Stimulated activated naive B cell treated with anti-CD40 and anti-IgM and Interleukin-4, amounts not matched to agents 10 μg/mL and 1 μg/mL and 100 μg/mL, for 72 hours (primary cell): ENCODE measurements at regions not wholly inside any gene's neighbourhood (a gene's known extent, or its start where the extent isn't known, plus 50 kb on each side); places are given as distances from the start of the nearest gene placed in this dataset.

Experiments
- ATAC-seq, 2 donors: fragments of 150-1000 bp; cut with Tn5 transposase; replicated peaks; 2 replicates each; pipeline ENCODE4 v1.10.0; 2021; ENCODE audit warnings: moderate library complexity in 1 of 2
- DNase-seq: peaks from one replicate; pipeline ENCODE4 v3.0.0; 2021
- H3K27ac Mint-ChIP-seq: one replicate; pipeline ENCODE4 v1.8.0; 2022; ENCODE audit warnings: mild to moderate bottlenecking, mixed read lengths
- H3K27me3 Mint-ChIP-seq, 2 donors: one replicate each; pipeline ENCODE4 v1.8.0; 2022; ENCODE audit warnings: mixed read lengths in 2 of 2
- H3K36me3 Mint-ChIP-seq, 2 donors: one replicate each; pipeline ENCODE4 v1.8.0; 2022; ENCODE audit warnings: mixed read lengths in 2 of 2, mild to moderate bottlenecking in 1 of 2
- H3K4me1 Mint-ChIP-seq, 2 donors: one replicate each; pipeline ENCODE4 v1.8.0; 2022; ENCODE audit warnings: mixed read lengths in 2 of 2, mild to moderate bottlenecking in 1 of 2
- H3K4me3 Mint-ChIP-seq, 2 donors: one replicate each; pipeline ENCODE4 v1.8.0; 2022; ENCODE audit warnings: mild to moderate bottlenecking in 2 of 2, mixed read lengths in 2 of 2, moderate library complexity in 1 of 2
- H3K9me3 Mint-ChIP-seq, 2 donors: one replicate each; pipeline ENCODE4 v1.8.0; 2022; ENCODE audit warnings: mixed read lengths in 2 of 2, mild to moderate bottlenecking in 1 of 2

DNA sequence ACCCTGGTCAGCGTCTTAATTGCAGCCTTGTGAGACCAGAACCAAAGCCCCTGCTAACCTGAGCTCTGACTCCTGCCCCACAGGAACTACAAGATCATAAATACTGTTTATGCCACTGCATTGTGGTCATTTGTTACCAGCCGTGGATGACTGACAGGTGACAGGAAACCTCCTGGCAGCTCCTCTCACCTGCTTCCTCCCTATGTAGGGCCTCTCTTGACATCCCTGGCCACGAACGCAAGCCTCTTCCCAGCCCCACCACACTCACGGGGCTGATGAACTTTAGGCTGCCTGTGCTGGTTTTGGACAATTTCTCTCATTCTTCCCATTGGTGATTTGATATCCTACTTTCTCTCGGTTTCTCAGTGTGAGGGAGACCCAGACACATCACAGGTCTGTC lies 357.2 kb upstream of the MYT1L start:
- Mint-ChIP-seq H3K36me3 (no peaks in the 10 kb centered on the region), H3K27ac (no peak overlapping the region), H3K4me3 (no peak overlapping the region), H3K27me3 (peaks cover 11 to 22% of the 10 kb centered on the region in 2 donors), H3K9me3 (no peaks in the 10 kb centered on the region), H3K4me1 (peaks cover 0 to 4% of the 10 kb centered on the region in 2 donors)
- ATAC-seq (no peak), DNase-seq (no peak)

- ATAC-seq (no peak), DNase-seq (no peak)
- H3K27ac Mint-ChIP-seq, result no peak overlapping the region
- no peaks in the 10 kb centered on the region for H3K9me3 Mint-ChIP-seq
- H3K27me3 Mint-ChIP-seq, result peaks cover 15 to 26% of the 10 kb centered on the region in 2 donors
- peaks cover 0 to 4% of the 10 kb centered on the region in 2 donors for H3K4me1 Mint-ChIP-seq
- H3K36me3 Mint-ChIP-seq, result no peaks in the 10 kb centered on the region
- no peak overlapping the region for H3K4me3 Mint-ChIP-seq
Observed at GRCh38 chr2:2687745-2688144, 356.7 kb upstream of the MYT1L start.

GRCh38 chr2:2686222-2686621 lies 355.1 kb upstream of the MYT1L start:
- H3K4me1 Mint-ChIP-seq, result peaks cover 9 to 10% of the 10 kb centered on the region in 2 donors
- no peak for ATAC-seq

DNA sequence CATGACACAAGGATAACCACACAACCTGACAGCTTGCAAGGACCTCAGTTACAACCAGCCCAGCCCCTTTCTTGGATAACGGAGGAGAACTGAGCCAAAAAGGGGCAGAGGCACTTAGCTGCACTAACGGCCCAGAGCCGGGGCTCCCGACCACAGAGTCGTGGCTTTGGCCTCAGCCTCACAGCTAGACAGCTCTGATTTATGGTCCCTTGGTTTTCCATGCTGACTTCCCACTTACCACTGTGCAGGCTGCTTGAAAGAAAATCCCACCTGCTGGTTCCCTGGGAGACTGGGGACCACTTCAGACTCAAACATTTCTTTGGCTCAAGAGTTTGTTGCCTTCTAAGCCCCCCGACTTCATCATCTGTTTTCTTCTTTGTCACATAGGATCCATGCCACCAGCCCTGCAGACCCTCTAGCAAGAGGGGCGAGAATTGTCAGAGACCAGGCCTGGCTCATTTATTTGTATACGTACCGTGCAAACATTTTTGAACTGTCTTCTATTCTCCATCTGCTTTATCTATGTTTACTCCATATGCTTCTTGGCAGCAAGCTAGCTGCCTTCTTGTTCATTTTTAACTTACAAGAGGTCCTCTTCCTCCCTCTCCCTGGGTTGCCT lies 352.6 kb upstream of the MYT1L start:
- peaks cover 9 to 10% of the 10 kb centered on the region in 2 donors for H3K4me1 Mint-ChIP-seq
- no peaks in the 10 kb centered on the region for H3K36me3 Mint-ChIP-seq

More at GRCh38 chr2:2686222-2686621, 355.1 kb upstream of the MYT1L start:
- H3K36me3 Mint-ChIP-seq, result no peaks in the 10 kb centered on the region
- DNase-seq, result no peak
- H3K9me3 Mint-ChIP-seq, result no peaks in the 10 kb centered on the region
- no peak overlapping the region for H3K4me3 Mint-ChIP-seq
- H3K27me3 Mint-ChIP-seq, result peaks cover 24 to 39% of the 10 kb centered on the region in 2 donors
- no peak overlapping the region for H3K27ac Mint-ChIP-seq

DNA sequence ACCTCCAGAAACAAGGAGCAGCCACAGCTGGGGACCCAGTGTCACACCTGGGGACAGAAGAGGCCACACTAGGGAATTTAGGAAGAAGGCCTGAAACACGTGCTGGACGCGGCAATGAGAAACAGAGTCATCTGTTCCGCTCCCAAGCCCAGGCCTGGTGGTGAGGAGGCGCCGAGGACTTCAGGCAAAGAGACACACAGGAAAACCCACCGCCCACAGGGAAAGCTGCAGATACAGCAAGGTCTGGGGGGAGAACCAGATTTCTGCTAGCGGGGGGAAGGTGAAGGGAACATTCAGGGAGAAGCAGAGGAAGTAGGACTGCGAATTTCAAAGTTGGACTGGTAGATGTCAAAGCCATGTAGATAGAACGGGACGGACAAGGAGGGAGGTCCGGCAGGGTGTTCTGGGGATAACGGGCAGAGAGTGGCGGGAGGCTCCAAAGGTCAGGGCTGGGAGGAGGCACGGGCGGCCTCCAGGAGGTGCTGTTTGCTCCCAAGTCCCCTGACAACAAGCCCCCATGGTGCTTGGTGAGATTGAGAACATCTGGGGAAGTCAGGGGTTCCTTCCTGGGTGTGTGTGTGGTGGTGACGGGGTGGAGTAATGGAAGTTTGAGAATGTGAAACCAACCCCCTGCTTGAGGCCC lies 351.7 kb upstream of the MYT1L start:
- Mint-ChIP-seq H3K4me3 (no peak overlapping the region), H3K4me1 (peaks cover 9 to 10% of the 10 kb centered on the region in 2 donors), H3K36me3 (no peaks in the 10 kb centered on the region), H3K9me3 (no peaks in the 10 kb centered on the region), H3K27ac (no peak overlapping the region), H3K27me3 (peaks cover 24 to 37% of the 10 kb centered on the region in 2 donors)
- ATAC-seq (no peak), DNase-seq (no peak)

More for the DNA sequence above, 352.6 kb upstream of the MYT1L start:
- ATAC-seq, result no peak
- no peak overlapping the region for H3K4me3 Mint-ChIP-seq
- no peaks in the 10 kb centered on the region for H3K9me3 Mint-ChIP-seq
- peaks cover 24 to 37% of the 10 kb centered on the region in 2 donors for H3K27me3 Mint-ChIP-seq
- DNase-seq, result no peak
- H3K27ac Mint-ChIP-seq, result no peak overlapping the region

- Mint-ChIP-seq H3K27ac (no peak overlapping the region), H3K36me3 (no peaks in the 10 kb centered on the region), H3K4me1 (peaks cover 9 to 10% of the 10 kb centered on the region in 2 donors), H3K4me3 (no peak overlapping the region), H3K9me3 (no peaks in the 10 kb centered on the region), H3K27me3 (peaks cover 24 to 37% of the 10 kb centered on the region in 2 donors)
- ATAC-seq (peak; percentile 79 to 88), DNase-seq (peak; percentile 21)
Observed at GRCh38 chr2:2681711-2682251, 350.7 kb upstream of the MYT1L start.

- Mint-ChIP-seq H3K27me3 (peaks cover 24 to 31% of the 10 kb centered on the region in 2 donors), H3K36me3 (no peaks in the 10 kb centered on the region), H3K9me3 (no peaks in the 10 kb centered on the region), H3K4me3 (no peak overlapping the region), H3K4me1 (peaks cover 6 to 9% of the 10 kb centered on the region in 2 donors), H3K27ac (no peak overlapping the region)
- DNase-seq, result no peak
- ATAC-seq, result no peak
Observed at GRCh38 chr2:2681085-2681484, 350.0 kb upstream of the MYT1L start.

DNA sequence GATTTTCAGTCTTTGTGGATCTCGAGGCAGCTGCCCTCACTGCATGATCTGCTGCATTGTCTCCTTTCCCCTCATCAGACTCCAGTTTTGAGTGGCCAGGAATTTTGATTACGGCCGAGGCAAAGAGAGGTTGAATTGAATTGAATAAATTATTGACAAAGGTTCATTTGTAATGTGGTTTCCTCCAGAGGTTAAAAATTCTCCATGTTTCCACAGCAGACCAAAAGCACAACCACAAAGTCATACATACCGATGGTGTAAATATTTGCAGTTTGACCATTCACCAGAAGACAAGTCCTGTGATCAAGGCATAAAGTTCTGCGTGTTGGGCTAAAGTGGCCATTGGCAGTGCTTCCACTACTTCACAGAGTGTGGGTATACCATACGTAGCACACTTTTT lies 343.8 kb upstream of the MYT1L start:
- Mint-ChIP-seq H3K9me3 (peaks cover 0 to 2% of the 10 kb centered on the region in 2 donors), H3K4me1 (no peaks in the 10 kb centered on the region), H3K4me3 (no peak overlapping the region), H3K36me3 (no peaks in the 10 kb centered on the region), H3K27me3 (peaks cover 0 to 5% of the 10 kb centered on the region in 2 donors), H3K27ac (no peak overlapping the region)
- DNase-seq (no peak), ATAC-seq (no peak)

GRCh38 chr2:2673406-2673805 lies 342.3 kb upstream of the MYT1L start:
- Mint-ChIP-seq H3K4me1 (no peaks in the 10 kb centered on the region), H3K4me3 (no peak overlapping the region), H3K27me3 (peaks cover 0 to 5% of the 10 kb centered on the region in 2 donors), H3K36me3 (no peaks in the 10 kb centered on the region), H3K9me3 (peaks cover 0 to 2% of the 10 kb centered on the region in 2 donors), H3K27ac (no peak overlapping the region)
- DNase-seq (no peak), ATAC-seq (no peak)

- ATAC-seq (no peak), DNase-seq (no peak)
- Mint-ChIP-seq H3K9me3 (peaks cover 0 to 2% of the 10 kb centered on the region in 2 donors), H3K4me1 (no peaks in the 10 kb centered on the region), H3K27ac (no peak overlapping the region), H3K36me3 (no peaks in the 10 kb centered on the region), H3K4me3 (no peak overlapping the region), H3K27me3 (peaks cover 0 to 5% of the 10 kb centered on the region in 2 donors)
Observed at GRCh38 chr2:2672249-2672648, 341.2 kb upstream of the MYT1L start.

GRCh38 chr2:2671826-2672225 lies 340.8 kb upstream of the MYT1L start:
- H3K4me3 Mint-ChIP-seq, result no peak overlapping the region
- no peak for ATAC-seq
- H3K4me1 Mint-ChIP-seq, result no peaks in the 10 kb centered on the region
- peaks cover 0 to 5% of the 10 kb centered on the region in 2 donors for H3K27me3 Mint-ChIP-seq
- peaks cover 0 to 2% of the 10 kb centered on the region in 2 donors for H3K9me3 Mint-ChIP-seq
- H3K36me3 Mint-ChIP-seq, result no peaks in the 10 kb centered on the region
- DNase-seq, result no peak
- no peak overlapping the region for H3K27ac Mint-ChIP-seq

DNA sequence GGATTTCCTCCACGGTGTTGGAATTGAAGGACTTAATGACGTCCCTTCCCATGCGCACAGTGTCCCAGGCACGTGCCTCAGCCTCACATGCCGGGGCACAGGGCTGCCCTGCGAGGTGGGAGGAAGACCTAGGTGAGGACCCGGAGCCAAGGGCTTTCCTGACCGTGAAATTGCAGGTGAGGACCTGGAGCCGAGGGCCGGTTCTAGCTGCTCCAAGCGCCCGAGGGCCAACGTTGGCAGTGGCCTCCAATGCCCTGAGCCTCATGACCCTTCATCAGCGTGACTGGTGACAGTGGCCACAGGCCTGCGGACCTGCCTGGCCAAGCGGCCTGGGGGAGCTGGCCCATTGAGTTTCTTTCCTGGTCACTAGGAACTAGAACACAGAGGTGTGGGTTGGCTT lies 338.2 kb upstream of the MYT1L start:
- Mint-ChIP-seq H3K27ac (no peak overlapping the region), H3K4me1 (no peaks in the 10 kb centered on the region), H3K36me3 (no peaks in the 10 kb centered on the region), H3K4me3 (no peak overlapping the region), H3K27me3 (peaks cover 0 to 9% of the 10 kb centered on the region in 2 donors), H3K9me3 (peaks cover 0 to 2% of the 10 kb centered on the region in 2 donors)
- no peak for ATAC-seq
- DNase-seq, result no peak

DNA sequence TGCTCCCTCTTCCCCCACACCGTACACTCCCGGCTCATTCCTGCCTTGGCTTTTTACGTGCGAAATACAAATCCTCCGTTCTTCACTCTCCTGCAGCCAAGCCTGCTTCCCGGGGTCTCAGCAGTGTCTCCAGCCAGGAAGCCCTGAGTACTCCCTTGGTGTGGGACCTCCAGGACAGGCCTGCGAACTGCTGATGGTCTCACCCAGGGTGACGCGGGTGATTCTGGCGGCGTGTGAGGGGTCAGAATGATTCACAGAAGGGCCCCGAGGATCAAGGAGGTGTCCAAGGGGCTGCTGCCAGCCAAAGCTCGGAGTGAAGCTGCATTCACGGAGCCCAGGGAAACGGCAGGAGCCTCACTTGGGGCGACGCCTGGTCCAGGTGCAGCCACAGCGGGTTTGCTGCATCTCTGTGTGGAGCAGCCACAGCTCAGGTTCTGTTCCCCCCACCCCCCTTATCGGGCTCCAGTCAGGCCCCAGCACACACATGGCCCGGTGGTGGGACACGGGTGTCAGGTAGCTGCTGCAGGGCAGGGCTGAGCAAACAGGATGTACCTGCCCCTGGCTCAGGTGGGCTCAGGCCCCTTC lies 337.7 kb upstream of the MYT1L start:
- H3K4me1 Mint-ChIP-seq, result no peaks in the 10 kb centered on the region
- no peak overlapping the region for H3K4me3 Mint-ChIP-seq
- DNase-seq, result no peak
- no peak overlapping the region for H3K27ac Mint-ChIP-seq
- H3K27me3 Mint-ChIP-seq, result peaks cover 0 to 10% of the 10 kb centered on the region in 2 donors
- no peak for ATAC-seq
- H3K9me3 Mint-ChIP-seq, result peaks cover 0 to 2% of the 10 kb centered on the region in 2 donors
- H3K36me3 Mint-ChIP-seq, result no peaks in the 10 kb centered on the region

DNA sequence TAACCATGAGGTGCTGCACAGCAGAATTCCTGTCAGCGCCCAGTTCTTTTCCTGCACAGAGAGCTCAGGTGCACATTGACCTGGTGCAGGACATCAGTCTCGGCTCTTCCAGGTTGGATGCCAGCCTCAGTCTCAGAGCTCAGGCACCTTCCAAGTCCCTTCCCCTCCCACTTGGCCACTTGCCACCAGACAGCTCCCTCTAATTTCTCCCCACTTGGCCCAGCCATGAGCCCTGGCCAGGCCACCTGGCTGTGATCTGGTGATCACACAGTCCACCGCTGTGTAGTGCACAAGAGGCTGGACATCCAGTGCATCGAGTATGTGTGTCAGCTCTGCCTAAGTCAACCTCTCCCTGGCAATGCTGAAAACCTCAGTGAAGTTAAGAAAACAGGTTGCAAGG lies 336.6 kb upstream of the MYT1L start:
- Mint-ChIP-seq H3K36me3 (no peaks in the 10 kb centered on the region), H3K27ac (no peak overlapping the region), H3K27me3 (peaks cover 0 to 10% of the 10 kb centered on the region in 2 donors), H3K4me3 (no peak overlapping the region), H3K9me3 (peaks cover 0 to 2% of the 10 kb centered on the region in 2 donors), H3K4me1 (no peaks in the 10 kb centered on the region)
- no peak for ATAC-seq
- DNase-seq, result no peak

DNA sequence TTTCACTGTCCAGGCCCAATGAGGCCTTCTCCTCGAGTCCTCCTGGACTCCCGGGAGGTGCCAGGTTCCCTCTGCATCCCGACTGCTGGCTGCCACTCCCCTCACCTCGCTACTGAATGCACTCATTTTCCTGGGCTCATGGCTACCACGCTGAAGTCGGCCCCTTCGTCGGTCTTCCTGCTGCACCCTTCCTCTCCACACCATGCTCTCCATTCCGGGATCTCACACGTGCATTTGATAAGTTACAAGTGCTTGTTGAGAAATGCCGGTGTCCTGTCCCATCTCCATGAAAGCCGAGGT lies 334.7 kb upstream of the MYT1L start:
- ATAC-seq (no peak), DNase-seq (no peak)
- no peaks in the 10 kb centered on the region for H3K9me3 Mint-ChIP-seq
- H3K4me3 Mint-ChIP-seq, result no peak overlapping the region
- no peaks in the 10 kb centered on the region for H3K36me3 Mint-ChIP-seq
- H3K27ac Mint-ChIP-seq, result no peak overlapping the region
- no peaks in the 10 kb centered on the region for H3K4me1 Mint-ChIP-seq
- H3K27me3 Mint-ChIP-seq, result peaks cover 0 to 8% of the 10 kb centered on the region in 2 donors
